KMS-11 (cell line): ENCODE measurements at regions not wholly inside any gene's neighbourhood (a gene's known extent, or its start where the extent isn't known, plus 50 kb on each side); places are given as distances from the start of the nearest gene placed in this dataset.

ENCODE experiments used
- H2AFZ ChIP-seq: fragments of 200-600 bp; sonication (generic); 2 replicates; pipeline ENCODE4 v1.6.1; 2016; ENCODE audit warnings: antibody characterized with exemption, mixed run types, low read depth
- H3K27ac ChIP-seq: fragments of 200-600 bp; sonication (generic); 2 replicates; pipeline ENCODE4 v1.6.1; 2016; ENCODE audit warnings: mild to moderate bottlenecking, mixed run types
- H3K27me3 ChIP-seq: fragments of 200-600 bp; sonication (generic); 2 replicates; pipeline ENCODE4 v1.6.1; 2017; ENCODE audit warnings: mild to moderate bottlenecking, low read depth, mixed run types, moderate library complexity; ENCODE audit not compliant: insufficient read depth
- H3K36me3 ChIP-seq: fragments of 200-600 bp; sonication (generic); 2 replicates; pipeline ENCODE4 v1.6.1; 2017; ENCODE audit warnings: mild to moderate bottlenecking, mixed run types; ENCODE audit not compliant: insufficient read depth
- H3K4me1 ChIP-seq: fragments of 200-600 bp; sonication (generic); 2 replicates; pipeline ENCODE4 v1.6.1; 2016; ENCODE audit warnings: mild to moderate bottlenecking, low read depth, mixed run types; ENCODE audit not compliant: poor library complexity, severe bottlenecking
- H3K4me2 ChIP-seq: fragments of 200-600 bp; sonication (generic); 2 replicates; pipeline ENCODE4 v1.7.0; 2016; ENCODE audit warnings: mild to moderate bottlenecking, mixed run types
- H3K4me3 ChIP-seq: fragments of 200-600 bp; sonication (generic); IDR thresholded peaks from 2 replicates; pipeline ENCODE4 v1.6.1; 2017; ENCODE audit warnings: low read depth, low read length, mixed read lengths; ENCODE audit not compliant: insufficient read depth
- H3K79me2 ChIP-seq: fragments of 200-600 bp; sonication (generic); 2 replicates; pipeline ENCODE4 v1.6.1; 2016; ENCODE audit warnings: low read depth, mixed run types; ENCODE audit not compliant: insufficient read depth
- H3K9ac ChIP-seq: fragments of 200-600 bp; sonication (generic); 2 replicates; pipeline ENCODE4 v1.6.1; 2016; ENCODE audit warnings: mild to moderate bottlenecking, mixed run types
- H4K20me1 ChIP-seq: fragments of 200-600 bp; sonication (generic); 2 replicates; pipeline ENCODE4 v1.6.1; 2016; ENCODE audit warnings: mild to moderate bottlenecking, mixed run types; ENCODE audit not compliant: insufficient read depth
- CTCF ChIP-seq: fragments of 200-600 bp; sonication (generic); conservative IDR thresholded peaks from 2 replicates; pipeline ENCODE4 v1.6.1; 2017; ENCODE audit warnings: low read depth, mild to moderate bottlenecking, antibody characterized with exemption, low read length, moderate library complexity, mixed read lengths

GRCh38 chr2:125643128-125643527, 1012.8 kb upstream of the GYPC start:
- no peak overlapping the region for H2AFZ ChIP-seq

GRCh38 chr2:125643585-125643984, 1012.4 kb upstream of the GYPC start:
- Histone ChIP-seq H3K4me2 (no peak overlapping the region), H3K4me1 (no peaks in the 10 kb centered on the region), H3K79me2 (no peaks in the 10 kb centered on the region), H2AFZ (no peak overlapping the region), H3K27ac (no peak overlapping the region), H4K20me1 (no peaks in the 10 kb centered on the region), H3K9ac (no peak overlapping the region), H3K36me3 (no peaks in the 10 kb centered on the region), H3K27me3 (no peaks in the 10 kb centered on the region), H3K4me3 (no peak overlapping the region)
- no peak for TF ChIP-seq CTCF

More at GRCh38 chr2:125643128-125643527, 1012.8 kb upstream of the GYPC start:
- H3K36me3 ChIP-seq, result no peaks in the 10 kb centered on the region
- no peaks in the 10 kb centered on the region for H3K4me1 ChIP-seq
- no peak overlapping the region for H3K9ac ChIP-seq
- no peaks in the 10 kb centered on the region for H3K27me3 ChIP-seq
- no peak overlapping the region for H3K27ac ChIP-seq
- H4K20me1 ChIP-seq, result no peaks in the 10 kb centered on the region
- H3K4me3 ChIP-seq, result no peak overlapping the region
- no peaks in the 10 kb centered on the region for H3K79me2 ChIP-seq
- no peak for TF ChIP-seq CTCF
- H3K4me2 ChIP-seq, result no peak overlapping the region

GRCh38 chr2:125644257-125644656, 1011.7 kb upstream of the GYPC start:
- Histone ChIP-seq H3K79me2 (no peaks in the 10 kb centered on the region), H3K4me3 (no peak overlapping the region), H3K36me3 (no peaks in the 10 kb centered on the region), H3K4me2 (no peak overlapping the region), H4K20me1 (no peaks in the 10 kb centered on the region), H3K27me3 (no peaks in the 10 kb centered on the region), H3K9ac (no peak overlapping the region), H3K27ac (no peak overlapping the region), H2AFZ (no peak overlapping the region), H3K4me1 (no peaks in the 10 kb centered on the region)
- TF ChIP-seq CTCF, result no peak

- Histone ChIP-seq H3K9ac (no peak overlapping the region), H3K4me2 (no peak overlapping the region), H2AFZ (no peak overlapping the region), H3K4me3 (no peak overlapping the region), H3K27me3 (no peaks in the 10 kb centered on the region), H3K79me2 (no peaks in the 10 kb centered on the region), H3K36me3 (no peaks in the 10 kb centered on the region), H3K27ac (no peak overlapping the region), H3K4me1 (no peaks in the 10 kb centered on the region), H4K20me1 (no peaks in the 10 kb centered on the region)
- no peak for TF ChIP-seq CTCF
Observed at GRCh38 chr2:125652280-125652679, 1003.7 kb upstream of the GYPC start.

- H3K4me3 ChIP-seq, result no peak overlapping the region
- TF ChIP-seq CTCF, result no peak
- no peak overlapping the region for H3K27ac ChIP-seq
- no peaks in the 10 kb centered on the region for H4K20me1 ChIP-seq
- no peaks in the 10 kb centered on the region for H3K4me1 ChIP-seq
- H3K27me3 ChIP-seq, result no peaks in the 10 kb centered on the region
- H3K4me2 ChIP-seq, result no peak overlapping the region
- H2AFZ ChIP-seq, result no peak overlapping the region
- H3K79me2 ChIP-seq, result no peaks in the 10 kb centered on the region
- H3K9ac ChIP-seq, result no peak overlapping the region
- H3K36me3 ChIP-seq, result no peaks in the 10 kb centered on the region
Observed at GRCh38 chr2:125654226-125654625, 1001.7 kb upstream of the GYPC start.
